HEK293 (cell line): ENCODE measurements at regions not wholly inside any gene's neighbourhood (a gene's known extent, or its start where the extent isn't known, plus 50 kb on each side); places are given as distances from the start of the nearest gene placed in this dataset.

ENCODE experiments used
- CTCF ChIA-PET: fragments of 350-600 bp; formaldehyde crosslinking; extraction: SDS; loops from one replicate; lab custom pipeline; 2021; ENCODE audit warnings: antibody characterized with exemption; lab: Yijun Ruan, JAX
- POLR2A ChIA-PET: fragments of 300-600 bp; formaldehyde crosslinking; extraction: SDS; loops from one replicate; lab custom pipeline; 2020; ENCODE audit warnings: antibody characterized with exemption, inconsistent platforms; lab: Yijun Ruan, JAX
- H3K27ac ChIP-seq: fragments of 200-500 bp; sonication (Bioruptor generic); 2 replicates; pipeline ENCODE4 v1.5.1; 2014; ENCODE audit warnings: low read depth, low read length, control low read depth, inconsistent platforms; ENCODE audit errors: extremely low read depth
- H3K36me3 ChIP-seq, 2 experiments: fragments of 200-500 bp in 1 of 2; sonication (Bioruptor generic) in 1 of 2; 1 replicate in 1 of 2; 2 replicates in 1 of 2; pipeline ENCODE4 v1.5.1; 2014 to 2017; ENCODE audit warnings: inconsistent platforms in 2 of 2, low read length in 2 of 2; ENCODE audit not compliant: control insufficient read depth in 2 of 2, insufficient read depth in 1 of 2
- H3K4me1 ChIP-seq: fragments of 200-500 bp; sonication (Bioruptor generic); 2 replicates; pipeline ENCODE4 v1.5.1; 2014; ENCODE audit warnings: mild to moderate bottlenecking, low read length, inconsistent platforms; ENCODE audit not compliant: control insufficient read depth, insufficient read depth
- H3K4me3 ChIP-seq: 2 replicates; pipeline ENCODE4 v1.5.1; 2011; ENCODE audit warnings: low read depth, mild to moderate bottlenecking, control low read depth, low read length, moderate library complexity
- H3K9me3 ChIP-seq: fragments of 200-500 bp; sonication (Bioruptor generic); 2 replicates; pipeline ENCODE4 v1.5.1; 2014; ENCODE audit warnings: low read depth, low read length, inconsistent platforms; ENCODE audit not compliant: control insufficient read depth, insufficient read depth
- GLIS1 ChIP-seq: fragments of 450-650 bp; formaldehyde crosslinking; IDR thresholded peaks from 2 replicates; pipeline ENCODE4 v1.5.1; 2016; ENCODE audit warnings: missing biosample characterization, missing genetic modification characterization
- HOXC10 ChIP-seq: sonication (generic); formaldehyde crosslinking; IDR thresholded peaks from 2 replicates; pipeline ENCODE4 v1.8.1; 2023; ENCODE audit warnings: mild to moderate bottlenecking, missing genetic modification reagents
- KLF1 ChIP-seq: fragments of 450-650 bp; formaldehyde crosslinking; IDR thresholded peaks from 2 replicates; pipeline ENCODE4 v1.5.1; 2016; ENCODE audit warnings: missing biosample characterization, missing genetic modification characterization
- KLF16 ChIP-seq: fragments of 450-650 bp; formaldehyde crosslinking; IDR thresholded peaks from 2 replicates; pipeline ENCODE4 v1.5.1; 2017; ENCODE audit warnings: missing biosample characterization, missing genetic modification characterization
- KLF8 ChIP-seq: fragments of 450-650 bp; formaldehyde crosslinking; IDR thresholded peaks from 2 replicates; pipeline ENCODE4 v1.5.1; 2016; ENCODE audit warnings: missing biosample characterization, missing genetic modification characterization
- SP2 ChIP-seq: fragments of 450-650 bp; formaldehyde crosslinking; IDR thresholded peaks from 2 replicates; pipeline ENCODE4 v1.5.1; 2016; ENCODE audit warnings: missing biosample characterization, missing genetic modification characterization
- ZBTB20 ChIP-seq: fragments of 450-650 bp; formaldehyde crosslinking; IDR thresholded peaks from 2 replicates; pipeline ENCODE4 v1.5.1; 2016; ENCODE audit warnings: missing biosample characterization, missing genetic modification characterization
- ZBTB6 ChIP-seq: fragments of 450-650 bp; formaldehyde crosslinking; IDR thresholded peaks from 2 replicates; pipeline ENCODE4 v1.5.1; 2017; ENCODE audit warnings: missing biosample characterization, missing genetic modification characterization
- ZIC2 ChIP-seq: fragments of 450-650 bp; formaldehyde crosslinking; IDR thresholded peaks from 2 replicates; pipeline ENCODE4 v1.5.1; 2016; ENCODE audit warnings: missing biosample characterization, missing genetic modification characterization
- ZNF2 ChIP-seq: fragments of 450-650 bp; formaldehyde crosslinking; IDR thresholded peaks from 2 replicates; pipeline ENCODE4 v1.5.1; 2016; ENCODE audit warnings: missing biosample characterization, missing genetic modification characterization
- ZNF221 ChIP-seq: fragments of 450-650 bp; formaldehyde crosslinking; IDR thresholded peaks from 2 replicates; pipeline ENCODE4 v1.5.1; 2017; ENCODE audit warnings: missing biosample characterization, missing genetic modification characterization, borderline replicate concordance
- ZNF239 ChIP-seq: fragments of 450-650 bp; formaldehyde crosslinking; IDR thresholded peaks from 2 replicates; pipeline ENCODE4 v1.5.1; 2016; ENCODE audit warnings: missing biosample characterization, missing genetic modification characterization
- ZNF280C ChIP-seq: fragments of 450-650 bp; formaldehyde crosslinking; IDR thresholded peaks from 2 replicates; pipeline ENCODE4 v1.5.1; 2016; ENCODE audit warnings: missing biosample characterization, missing genetic modification characterization
- ZNF350 ChIP-seq: fragments of 450-650 bp; formaldehyde crosslinking; IDR thresholded peaks from 2 replicates; pipeline ENCODE4 v1.5.0; 2017; ENCODE audit warnings: missing biosample characterization, mild to moderate bottlenecking, missing genetic modification characterization
- ZNF366 ChIP-seq: fragments of 450-650 bp; formaldehyde crosslinking; conservative IDR thresholded peaks from 2 replicates; pipeline ENCODE4 v1.5.1; 2016; ENCODE audit warnings: missing biosample characterization, missing genetic modification characterization
- ZNF37A ChIP-seq: fragments of 450-650 bp; IDR thresholded peaks from 2 replicates; pipeline ENCODE4 v1.5.1; 2018; ENCODE audit warnings: missing biosample characterization, missing genetic modification characterization
- ZNF449 ChIP-seq: fragments of 450-650 bp; formaldehyde crosslinking; IDR thresholded peaks from 2 replicates; pipeline ENCODE4 v1.5.1; 2017; ENCODE audit warnings: missing biosample characterization, mild to moderate bottlenecking, missing genetic modification characterization, moderate library complexity
- ZNF473 ChIP-seq: fragments of 450-650 bp; formaldehyde crosslinking; IDR thresholded peaks from 2 replicates; pipeline ENCODE4 v1.5.1; 2017; ENCODE audit warnings: missing biosample characterization, missing genetic modification characterization
- ZNF518A ChIP-seq: fragments of 450-650 bp; formaldehyde crosslinking; conservative IDR thresholded peaks from 2 replicates; pipeline ENCODE4 v1.5.1; 2016; ENCODE audit warnings: low read depth, missing biosample characterization, missing genetic modification characterization
- ZNF558 ChIP-seq: fragments of 450-650 bp; formaldehyde crosslinking; IDR thresholded peaks from 2 replicates; pipeline ENCODE4 v1.5.1; 2016; ENCODE audit warnings: missing biosample characterization, missing genetic modification characterization
- ZNF624 ChIP-seq: fragments of 450-650 bp; formaldehyde crosslinking; IDR thresholded peaks from 2 replicates; pipeline ENCODE4 v1.5.1; 2017; ENCODE audit warnings: missing biosample characterization, missing genetic modification characterization
- ZNF626 ChIP-seq: fragments of 450-650 bp; sonication (Bioruptor Pico); formaldehyde crosslinking; IDR thresholded peaks from 2 replicates; pipeline ENCODE4 v1.5.1; 2018; ENCODE audit warnings: missing biosample characterization, missing genetic modification characterization, inconsistent platforms
- ZNF629 ChIP-seq: fragments of 450-650 bp; formaldehyde crosslinking; IDR thresholded peaks from 2 replicates; pipeline ENCODE4 v1.5.1; 2017; ENCODE audit warnings: missing biosample characterization, missing genetic modification characterization
- ZNF658 ChIP-seq: fragments of 450-650 bp; formaldehyde crosslinking; IDR thresholded peaks from 2 replicates; pipeline ENCODE4; 2016; ENCODE audit warnings: missing biosample characterization, missing genetic modification characterization
- ZNF76 ChIP-seq: fragments of 450-650 bp; formaldehyde crosslinking; IDR thresholded peaks from 2 replicates; pipeline ENCODE4; 2016; ENCODE audit warnings: low read depth, missing biosample characterization, missing genetic modification characterization, borderline replicate concordance
- ZNF843 ChIP-seq: fragments of 450-650 bp; formaldehyde crosslinking; IDR thresholded peaks from 2 replicates; pipeline ENCODE4 v1.5.1; 2016; ENCODE audit warnings: missing biosample characterization, missing genetic modification characterization
- ZSCAN5A ChIP-seq: fragments of 450-650 bp; formaldehyde crosslinking; IDR thresholded peaks from 2 replicates; pipeline ENCODE4 v1.5.1; 2016; ENCODE audit warnings: missing biosample characterization, missing genetic modification characterization

GRCh38 chr9:94445863-94446262, 109.0 kb upstream of the PCAT7 start:
- Histone ChIP-seq H3K27ac (no peak overlapping the region), H3K36me3 (peaks cover 0 to 71% of the 10 kb centered on the region in 2 experiments; a peak in 1 of 3 replicates), H3K4me1 (no peaks in the 10 kb centered on the region), H3K4me3 (no peak overlapping the region), H3K9me3 (no peaks in the 10 kb centered on the region)
- POLR2A ChIA-PET: no interaction called here
- CTCF ChIA-PET: no interaction called here
- no peak for TF ChIP-seq KLF1
- no peak for TF ChIP-seq ZNF624 (tag by site-specific recombination)
- no peak for TF ChIP-seq ZNF37A (tag by site-specific recombination)
- no peak for TF ChIP-seq ZNF76
- TF ChIP-seq ZNF629: no peak
- TF ChIP-seq KLF16 (tag by site-specific recombination): no peak
- no peak for TF ChIP-seq ZNF473 (tag by site-specific recombination)
- TF ChIP-seq ZNF221 (tag by site-specific recombination): no peak
- TF ChIP-seq ZNF626 (tag by site-specific recombination): no peak
- no peak for TF ChIP-seq ZNF350
- no peak for TF ChIP-seq ZNF280C (tag by site-specific recombination)
- no peak for TF ChIP-seq ZNF239
- no peak for TF ChIP-seq ZNF518A (tag by site-specific recombination)
- TF ChIP-seq ZNF843 (tag by site-specific recombination): no peak
- TF ChIP-seq ZBTB6 (tag by site-specific recombination): no peak
- TF ChIP-seq ZNF558 (tag by site-specific recombination): no peak
- TF ChIP-seq SP2 (tag by site-specific recombination): no peak
- no peak for TF ChIP-seq ZBTB20

GRCh38 chr9:94449486-94449885, 105.4 kb upstream of the PCAT7 start:
- H3K36me3 ChIP-seq: peaks cover 4 to 74% of the 10 kb centered on the region in 2 experiments; a peak in 2 of 3 replicates
- CTCF ChIA-PET: interaction anchor here (0.6 kb wide), 1 partner anchor 84 kb away, joined by 3 read pairs; no protein-coding TSS in a partner anchor
- TF ChIP-seq ZNF626 (tag by site-specific recombination): no peak
- no peak for TF ChIP-seq HOXC10 (CRISPR knock-in tag)
- no peak for TF ChIP-seq ZNF658 (tag by site-specific recombination)
- no peak for TF ChIP-seq GLIS1 (tag by site-specific recombination)
- TF ChIP-seq ZSCAN5A (tag by site-specific recombination): no peak
- no peak for TF ChIP-seq ZIC2 (tag by site-specific recombination)
- no peak for TF ChIP-seq ZNF366 (tag by site-specific recombination)
- TF ChIP-seq ZNF449 (tag by site-specific recombination): no peak
- TF ChIP-seq KLF1: no peak
- no peak for TF ChIP-seq ZNF239
- no peak for TF ChIP-seq ZNF2
- TF ChIP-seq ZNF37A (tag by site-specific recombination): no peak
- no peak for TF ChIP-seq KLF8 (tag by site-specific recombination)

More at GRCh38 chr9:94449486-94449885, 105.4 kb upstream of the PCAT7 start:
- no peaks in the 10 kb centered on the region for H3K9me3 ChIP-seq
- no peak overlapping the region for H3K27ac ChIP-seq
- POLR2A ChIA-PET: no interaction called here
- H3K4me3 ChIP-seq: no peak overlapping the region
- H3K4me1 ChIP-seq: no peaks in the 10 kb centered on the region
